GM12878 (cell line): ENCODE measurements at regions not wholly inside any gene's neighbourhood (a gene's known extent, or its start where the extent isn't known, plus 50 kb on each side); places are given as distances from the start of the nearest gene placed in this dataset.

Experiments used
- BRCA1 ChIP-seq: IDR thresholded peaks from 2 replicates; pipeline ENCODE4 v1.6.1; 2011; ENCODE audit warnings: low read depth, low read length, improper control_type of control experiment
- EP300 ChIP-seq, 2 experiments: fragments of 150-350 bp in 1 of 2; IDR thresholded peaks; 2 replicates each; pipeline ENCODE4 v1.6.1; 2011 to 2012; ENCODE audit warnings: low read depth in 2 of 2, low read length in 2 of 2, borderline replicate concordance in 1 of 2, improper control_type of control experiment in 1 of 2, inconsistent platforms in 1 of 2; ENCODE audit not compliant: control insufficient read depth in 1 of 2
- MAX ChIP-seq: IDR thresholded peaks from 2 replicates; pipeline ENCODE4 v1.6.1; 2012; ENCODE audit warnings: low read depth, low read length, improper control_type of control experiment
- MXI1 ChIP-seq: fragments of 150-350 bp; IDR thresholded peaks from 2 replicates; pipeline ENCODE4 v1.6.1; 2011; ENCODE audit warnings: low read depth, mild to moderate bottlenecking, inconsistent platforms, low read length, improper control_type of control experiment
- NRF1 ChIP-seq: conservative IDR thresholded peaks from 2 replicates; pipeline ENCODE4 v1.6.1; 2011; ENCODE audit warnings: mild to moderate bottlenecking, low read depth, low read length, improper control_type of control experiment
- TF ChIP-seq, protein P1 (sequence below): fragments of 450-650 bp; IDR thresholded peaks from 2 replicates; pipeline ENCODE4 v1.6.1; 2017; ENCODE audit warnings: antibody characterized with exemption, mild to moderate bottlenecking, moderate library complexity
- TF ChIP-seq, protein P2 (sequence below): fragments of 450-650 bp; IDR thresholded peaks from 2 replicates; pipeline ENCODE4 v1.6.1; 2017; ENCODE audit warnings: mild to moderate bottlenecking, moderate library complexity

GRCh38 chr10:128451879-128452278 is 325.7 kb upstream of the MKI67 start:
- no peak for TF ChIP-seq BRCA1
- TF ChIP-seq, protein P1, sequence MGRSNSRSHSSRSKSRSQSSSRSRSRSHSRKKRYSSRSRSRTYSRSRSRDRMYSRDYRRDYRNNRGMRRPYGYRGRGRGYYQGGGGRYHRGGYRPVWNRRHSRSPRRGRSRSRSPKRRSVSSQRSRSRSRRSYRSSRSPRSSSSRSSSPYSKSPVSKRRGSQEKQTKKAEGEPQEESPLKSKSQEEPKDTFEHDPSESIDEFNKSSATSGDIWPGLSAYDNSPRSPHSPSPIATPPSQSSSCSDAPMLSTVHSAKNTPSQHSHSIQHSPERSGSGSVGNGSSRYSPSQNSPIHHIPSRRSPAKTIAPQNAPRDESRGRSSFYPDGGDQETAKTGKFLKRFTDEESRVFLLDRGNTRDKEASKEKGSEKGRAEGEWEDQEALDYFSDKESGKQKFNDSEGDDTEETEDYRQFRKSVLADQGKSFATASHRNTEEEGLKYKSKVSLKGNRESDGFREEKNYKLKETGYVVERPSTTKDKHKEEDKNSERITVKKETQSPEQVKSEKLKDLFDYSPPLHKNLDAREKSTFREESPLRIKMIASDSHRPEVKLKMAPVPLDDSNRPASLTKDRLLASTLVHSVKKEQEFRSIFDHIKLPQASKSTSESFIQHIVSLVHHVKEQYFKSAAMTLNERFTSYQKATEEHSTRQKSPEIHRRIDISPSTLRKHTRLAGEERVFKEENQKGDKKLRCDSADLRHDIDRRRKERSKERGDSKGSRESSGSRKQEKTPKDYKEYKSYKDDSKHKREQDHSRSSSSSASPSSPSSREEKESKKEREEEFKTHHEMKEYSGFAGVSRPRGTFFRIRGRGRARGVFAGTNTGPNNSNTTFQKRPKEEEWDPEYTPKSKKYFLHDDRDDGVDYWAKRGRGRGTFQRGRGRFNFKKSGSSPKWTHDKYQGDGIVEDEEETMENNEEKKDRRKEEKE: no peak
- no peak for TF ChIP-seq EP300 (IDR thresholded peaks at IDR 0.05; ENCODE audit: borderline replicate concordance in 1 of 2, control insufficient read depth in 1 of 2, low read depth in 2 of 2, low read length in 2 of 2)
- TF ChIP-seq, protein P2, sequence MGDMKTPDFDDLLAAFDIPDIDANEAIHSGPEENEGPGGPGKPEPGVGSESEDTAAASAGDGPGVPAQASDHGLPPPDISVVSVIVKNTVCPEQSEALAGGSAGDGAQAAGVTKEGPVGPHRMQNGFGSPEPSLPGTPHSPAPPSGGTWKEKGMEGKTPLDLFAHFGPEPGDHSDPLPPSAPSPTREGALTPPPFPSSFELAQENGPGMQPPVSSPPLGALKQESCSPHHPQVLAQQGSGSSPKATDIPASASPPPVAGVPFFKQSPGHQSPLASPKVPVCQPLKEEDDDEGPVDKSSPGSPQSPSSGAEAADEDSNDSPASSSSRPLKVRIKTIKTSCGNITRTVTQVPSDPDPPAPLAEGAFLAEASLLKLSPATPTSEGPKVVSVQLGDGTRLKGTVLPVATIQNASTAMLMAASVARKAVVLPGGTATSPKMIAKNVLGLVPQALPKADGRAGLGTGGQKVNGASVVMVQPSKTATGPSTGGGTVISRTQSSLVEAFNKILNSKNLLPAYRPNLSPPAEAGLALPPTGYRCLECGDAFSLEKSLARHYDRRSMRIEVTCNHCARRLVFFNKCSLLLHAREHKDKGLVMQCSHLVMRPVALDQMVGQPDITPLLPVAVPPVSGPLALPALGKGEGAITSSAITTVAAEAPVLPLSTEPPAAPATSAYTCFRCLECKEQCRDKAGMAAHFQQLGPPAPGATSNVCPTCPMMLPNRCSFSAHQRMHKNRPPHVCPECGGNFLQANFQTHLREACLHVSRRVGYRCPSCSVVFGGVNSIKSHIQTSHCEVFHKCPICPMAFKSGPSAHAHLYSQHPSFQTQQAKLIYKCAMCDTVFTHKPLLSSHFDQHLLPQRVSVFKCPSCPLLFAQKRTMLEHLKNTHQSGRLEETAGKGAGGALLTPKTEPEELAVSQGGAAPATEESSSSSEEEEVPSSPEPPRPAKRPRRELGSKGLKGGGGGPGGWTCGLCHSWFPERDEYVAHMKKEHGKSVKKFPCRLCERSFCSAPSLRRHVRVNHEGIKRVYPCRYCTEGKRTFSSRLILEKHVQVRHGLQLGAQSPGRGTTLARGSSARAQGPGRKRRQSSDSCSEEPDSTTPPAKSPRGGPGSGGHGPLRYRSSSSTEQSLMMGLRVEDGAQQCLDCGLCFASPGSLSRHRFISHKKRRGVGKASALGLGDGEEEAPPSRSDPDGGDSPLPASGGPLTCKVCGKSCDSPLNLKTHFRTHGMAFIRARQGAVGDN: no peak
- no peak for TF ChIP-seq MAX
- TF ChIP-seq NRF1: no peak
- TF ChIP-seq MXI1: no peak
